Neural cell (in vitro differentiated cells): ENCODE measurements at regions not wholly inside any gene's neighbourhood (a gene's known extent, or its start where the extent isn't known, plus 50 kb on each side); places are given as distances from the start of the nearest gene placed in this dataset.

Experiments used
- H2AFZ ChIP-seq: fragments of 200-600, 300-800 bp; sonication (generic), shearing (Covaris generic); 2 replicates; pipeline ENCODE4 v1.6.0; 2014; ENCODE audit warnings: low read depth, mild to moderate bottlenecking, antibody characterized with exemption, low read length, moderate library complexity
- H3F3A ChIP-seq: fragments of 200-600 bp; shearing (Covaris generic); 2 replicates; pipeline ENCODE4 v1.6.1; 2016; ENCODE audit warnings: mild to moderate bottlenecking, moderate library complexity, mixed read lengths, antibody characterized with exemption, low read length; ENCODE audit not compliant: insufficient read depth, poor library complexity, severe bottlenecking
- H3K27ac ChIP-seq: fragments of 200-600, 300-800 bp; sonication (generic), shearing (Covaris generic); 2 replicates; pipeline ENCODE4 v1.5.1; 2014; ENCODE audit warnings: mild to moderate bottlenecking, low read length, moderate library complexity
- H3K27me3 ChIP-seq: fragments of 300-800, 200-600 bp; sonication (generic), shearing (Covaris generic); 2 replicates; pipeline ENCODE4 v1.6.0; 2014; ENCODE audit warnings: mild to moderate bottlenecking, low read depth, low read length, moderate library complexity; ENCODE audit not compliant: insufficient read depth
- H3K36me3 ChIP-seq: fragments of 300-800, 200-600 bp; sonication (generic), shearing (Covaris generic); 2 replicates; pipeline ENCODE4 v1.5.1; 2014; ENCODE audit warnings: mild to moderate bottlenecking, antibody characterized with exemption, low read length, moderate library complexity; ENCODE audit not compliant: insufficient read depth
- H3K4me2 ChIP-seq: fragments of 300-800, 200-600 bp; sonication (generic), shearing (Covaris generic); 2 replicates; pipeline ENCODE4 v1.6.0; 2014; ENCODE audit warnings: mild to moderate bottlenecking, low read length
- H3K4me3 ChIP-seq: fragments of 300-800, 200-600 bp; sonication (generic), shearing (Covaris generic); 2 replicates; pipeline ENCODE4 v1.5.1; 2014; ENCODE audit warnings: mild to moderate bottlenecking, low read length, moderate library complexity
- H3K79me2 ChIP-seq: fragments of 200-600 bp; shearing (Covaris generic); replicated peaks from 2 replicates; pipeline ENCODE4 v1.6.0; 2014; ENCODE audit warnings: mild to moderate bottlenecking, low read length, moderate library complexity; ENCODE audit not compliant: insufficient read depth
- H3K9ac ChIP-seq: fragments of 300-800, 200-600 bp; sonication (generic), shearing (Covaris generic); 2 replicates; pipeline ENCODE4 v1.6.1; 2016; ENCODE audit warnings: mild to moderate bottlenecking, low read length, mixed read lengths
- H3K9me2 ChIP-seq: fragments of 200-600 bp; shearing (Covaris generic); 2 replicates; pipeline ENCODE4 v1.6.1; 2016; ENCODE audit warnings: mild to moderate bottlenecking, low read length, mixed read lengths; ENCODE audit not compliant: insufficient read depth
- H3K9me3 ChIP-seq: fragments of 200-600, 300-800 bp; sonication (generic), shearing (Covaris generic); 2 replicates; pipeline ENCODE4 v1.6.1; 2016; ENCODE audit warnings: mild to moderate bottlenecking, mixed run types, low read length, moderate library complexity, mixed read lengths
- H4K20me1 ChIP-seq: fragments of 200-600 bp; shearing (Covaris generic); 2 replicates; pipeline ENCODE4 v1.6.1; 2016; ENCODE audit warnings: mild to moderate bottlenecking, mixed run types; ENCODE audit not compliant: insufficient read depth
- EP300 ChIP-seq: fragments of 450-650 bp; conservative IDR thresholded peaks from 2 replicates; pipeline ENCODE4 v1.6.1; 2014; ENCODE audit warnings: antibody characterized with exemption, mild to moderate bottlenecking, moderate library complexity; ENCODE audit not compliant: poor library complexity, severe bottlenecking
- EZH2 ChIP-seq: fragments of 200-600, 300-800 bp; shearing (Covaris generic), sonication (generic); IDR thresholded peaks from 2 replicates; pipeline ENCODE4 v1.6.1; 2014; ENCODE audit warnings: antibody characterized with exemption, low read length, borderline replicate concordance, mild to moderate bottlenecking; ENCODE audit not compliant: insufficient read depth, poor library complexity, severe bottlenecking
- MXI1 ChIP-seq: fragments of 450-650 bp; conservative IDR thresholded peaks from 2 replicates; pipeline ENCODE4 v1.6.1; 2014; ENCODE audit warnings: antibody characterized with exemption, mild to moderate bottlenecking; ENCODE audit not compliant: poor library complexity, severe bottlenecking
- POLR2AphosphoS5 ChIP-seq: IDR thresholded peaks from 2 replicates; pipeline ENCODE4 v1.6.1; 2012
- RAD21 ChIP-seq: fragments of 450-650 bp; conservative IDR thresholded peaks from 2 replicates; pipeline ENCODE4 v1.6.1; 2014; ENCODE audit warnings: antibody characterized with exemption, mild to moderate bottlenecking, moderate library complexity
- SMC3 ChIP-seq: fragments of 450-650 bp; conservative IDR thresholded peaks from 2 replicates; pipeline ENCODE4 v1.6.1; 2014; ENCODE audit warnings: antibody characterized with exemption, mild to moderate bottlenecking, moderate library complexity; ENCODE audit not compliant: poor library complexity
- TAF1 ChIP-seq: IDR thresholded peaks from 2 replicates; pipeline ENCODE4 v1.6.1; 2012; ENCODE audit warnings: low read depth
- TF ChIP-seq, protein P1 (sequence below): IDR thresholded peaks from 2 replicates; pipeline ENCODE4 v1.6.1; 2012; ENCODE audit warnings: borderline replicate concordance
- TF ChIP-seq, protein P2 (sequence below): fragments of 450-650 bp; IDR thresholded peaks from 2 replicates; pipeline ENCODE4 v1.5.1; 2014; ENCODE audit warnings: antibody characterized with exemption, mild to moderate bottlenecking, moderate library complexity; ENCODE audit not compliant: poor library complexity, severe bottlenecking

DNA sequence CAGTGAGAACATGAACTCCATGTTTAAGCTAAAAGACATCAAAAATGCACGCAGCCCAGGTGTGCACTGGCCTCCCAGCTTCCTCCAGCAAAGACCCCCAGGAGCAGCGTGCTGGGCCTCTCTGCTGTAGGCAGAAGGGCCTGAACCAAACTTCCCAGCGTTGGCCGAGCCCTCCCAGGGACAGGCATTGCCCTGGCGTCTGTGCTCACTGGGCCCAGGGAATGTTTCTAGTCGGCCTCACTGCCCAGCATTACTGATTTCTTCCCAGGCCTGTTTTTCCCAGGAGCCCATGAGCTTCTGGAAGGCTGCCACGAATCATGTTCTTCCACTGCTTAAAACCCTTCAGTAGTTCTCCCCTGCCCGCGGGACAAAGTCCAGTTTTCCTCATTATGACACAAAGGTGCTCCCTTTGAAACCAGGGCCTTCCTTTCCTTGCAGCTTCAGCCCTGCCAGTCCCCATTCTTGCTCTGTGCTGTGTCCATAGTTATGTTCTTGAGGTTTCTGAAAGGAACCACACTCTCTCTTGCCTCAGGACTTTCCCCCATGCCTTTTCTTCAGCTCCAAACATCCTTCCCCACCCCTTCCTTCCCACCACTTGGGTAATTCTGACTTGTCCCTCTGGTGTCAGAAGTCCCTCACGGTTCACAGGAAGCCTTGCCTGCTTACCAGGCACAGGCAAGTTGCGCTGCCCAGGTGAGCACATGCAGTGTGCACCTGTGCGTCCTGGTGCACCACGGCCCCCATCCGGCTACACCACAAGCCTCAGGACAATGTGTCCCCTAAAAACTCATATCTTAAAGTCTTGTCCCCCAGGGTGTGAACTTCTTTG is 93.4 kb upstream of the ENPP6 start:
- H3K4me2 ChIP-seq = no peak overlapping the region
- no peaks in the 10 kb centered on the region for H3K27me3 ChIP-seq
- no peak overlapping the region for H3K4me3 ChIP-seq
- H3K9me3 ChIP-seq = no peaks in the 10 kb centered on the region
- no peak overlapping the region for H3K27ac ChIP-seq
- no peaks in the 10 kb centered on the region for H4K20me1 ChIP-seq
- TF ChIP-seq POLR2AphosphoS5 = no peak
- no peak for TF ChIP-seq MXI1
- TF ChIP-seq RAD21 = no peak
- no peak for TF ChIP-seq EZH2
- no peak for TF ChIP-seq TAF1
- TF ChIP-seq EP300 = no peak
- TF ChIP-seq, protein P1, sequence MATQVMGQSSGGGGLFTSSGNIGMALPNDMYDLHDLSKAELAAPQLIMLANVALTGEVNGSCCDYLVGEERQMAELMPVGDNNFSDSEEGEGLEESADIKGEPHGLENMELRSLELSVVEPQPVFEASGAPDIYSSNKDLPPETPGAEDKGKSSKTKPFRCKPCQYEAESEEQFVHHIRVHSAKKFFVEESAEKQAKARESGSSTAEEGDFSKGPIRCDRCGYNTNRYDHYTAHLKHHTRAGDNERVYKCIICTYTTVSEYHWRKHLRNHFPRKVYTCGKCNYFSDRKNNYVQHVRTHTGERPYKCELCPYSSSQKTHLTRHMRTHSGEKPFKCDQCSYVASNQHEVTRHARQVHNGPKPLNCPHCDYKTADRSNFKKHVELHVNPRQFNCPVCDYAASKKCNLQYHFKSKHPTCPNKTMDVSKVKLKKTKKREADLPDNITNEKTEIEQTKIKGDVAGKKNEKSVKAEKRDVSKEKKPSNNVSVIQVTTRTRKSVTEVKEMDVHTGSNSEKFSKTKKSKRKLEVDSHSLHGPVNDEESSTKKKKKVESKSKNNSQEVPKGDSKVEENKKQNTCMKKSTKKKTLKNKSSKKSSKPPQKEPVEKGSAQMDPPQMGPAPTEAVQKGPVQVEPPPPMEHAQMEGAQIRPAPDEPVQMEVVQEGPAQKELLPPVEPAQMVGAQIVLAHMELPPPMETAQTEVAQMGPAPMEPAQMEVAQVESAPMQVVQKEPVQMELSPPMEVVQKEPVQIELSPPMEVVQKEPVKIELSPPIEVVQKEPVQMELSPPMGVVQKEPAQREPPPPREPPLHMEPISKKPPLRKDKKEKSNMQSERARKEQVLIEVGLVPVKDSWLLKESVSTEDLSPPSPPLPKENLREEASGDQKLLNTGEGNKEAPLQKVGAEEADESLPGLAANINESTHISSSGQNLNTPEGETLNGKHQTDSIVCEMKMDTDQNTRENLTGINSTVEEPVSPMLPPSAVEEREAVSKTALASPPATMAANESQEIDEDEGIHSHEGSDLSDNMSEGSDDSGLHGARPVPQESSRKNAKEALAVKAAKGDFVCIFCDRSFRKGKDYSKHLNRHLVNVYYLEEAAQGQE = no peak
- TF ChIP-seq, protein P2, sequence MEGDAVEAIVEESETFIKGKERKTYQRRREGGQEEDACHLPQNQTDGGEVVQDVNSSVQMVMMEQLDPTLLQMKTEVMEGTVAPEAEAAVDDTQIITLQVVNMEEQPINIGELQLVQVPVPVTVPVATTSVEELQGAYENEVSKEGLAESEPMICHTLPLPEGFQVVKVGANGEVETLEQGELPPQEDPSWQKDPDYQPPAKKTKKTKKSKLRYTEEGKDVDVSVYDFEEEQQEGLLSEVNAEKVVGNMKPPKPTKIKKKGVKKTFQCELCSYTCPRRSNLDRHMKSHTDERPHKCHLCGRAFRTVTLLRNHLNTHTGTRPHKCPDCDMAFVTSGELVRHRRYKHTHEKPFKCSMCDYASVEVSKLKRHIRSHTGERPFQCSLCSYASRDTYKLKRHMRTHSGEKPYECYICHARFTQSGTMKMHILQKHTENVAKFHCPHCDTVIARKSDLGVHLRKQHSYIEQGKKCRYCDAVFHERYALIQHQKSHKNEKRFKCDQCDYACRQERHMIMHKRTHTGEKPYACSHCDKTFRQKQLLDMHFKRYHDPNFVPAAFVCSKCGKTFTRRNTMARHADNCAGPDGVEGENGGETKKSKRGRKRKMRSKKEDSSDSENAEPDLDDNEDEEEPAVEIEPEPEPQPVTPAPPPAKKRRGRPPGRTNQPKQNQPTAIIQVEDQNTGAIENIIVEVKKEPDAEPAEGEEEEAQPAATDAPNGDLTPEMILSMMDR = no peak
- no peak for TF ChIP-seq SMC3
- H3K9ac ChIP-seq = no peak overlapping the region
- H2AFZ ChIP-seq = no peak overlapping the region
- no peaks in the 10 kb centered on the region for H3F3A ChIP-seq
- H3K36me3 ChIP-seq = no peaks in the 10 kb centered on the region
- H3K79me2 ChIP-seq = no peaks in the 10 kb centered on the region
- no peaks in the 10 kb centered on the region for H3K9me2 ChIP-seq

DNA sequence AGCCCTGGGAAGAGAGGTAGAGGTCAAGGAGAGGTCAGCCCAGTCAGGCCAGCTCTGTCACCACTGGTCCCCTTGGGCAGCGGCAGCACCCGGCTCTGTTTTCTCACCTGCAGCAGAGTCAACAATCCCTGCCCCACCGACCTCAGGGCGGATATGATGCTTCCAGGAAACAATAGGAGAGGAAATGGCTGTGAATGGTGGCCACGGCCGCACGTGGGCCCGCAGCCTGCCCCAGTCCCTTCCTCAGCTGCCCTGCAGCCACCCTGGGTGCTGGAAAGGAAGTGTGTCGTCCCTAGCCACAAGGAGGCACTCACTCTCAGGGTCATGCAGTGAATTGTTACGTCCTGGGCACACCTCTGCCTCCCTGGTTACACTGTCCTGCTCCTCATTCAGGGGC is 92.5 kb upstream of the ENPP6 start:
- Histone ChIP-seq H3K4me2 (no peak overlapping the region), H3K9me3 (no peaks in the 10 kb centered on the region), H2AFZ (no peak overlapping the region), H4K20me1 (no peaks in the 10 kb centered on the region), H3K4me3 (no peak overlapping the region), H3K79me2 (no peaks in the 10 kb centered on the region), H3K9me2 (no peaks in the 10 kb centered on the region), H3F3A (no peaks in the 10 kb centered on the region), H3K36me3 (no peaks in the 10 kb centered on the region), H3K27me3 (no peaks in the 10 kb centered on the region), H3K9ac (no peak overlapping the region), H3K27ac (no peak overlapping the region)
- TF ChIP-seq EP300 = no peak
- TF ChIP-seq RAD21 = no peak
- TF ChIP-seq TAF1 = no peak
- TF ChIP-seq, protein P2 = no peak
